Body of pancreas (tissue), 4 donors: ENCODE measurements at regions not wholly inside any gene's neighbourhood (a gene's known extent, or its start where the extent isn't known, plus 50 kb on each side); places are given as distances from the start of the nearest gene placed in this dataset.

Experiments
- CTCF ChIP-seq, 7 experiments: fragments of 450-650 bp in 4 of 7; fragments of 200-600 bp in 3 of 7; sonication (generic) in 3 of 7; IDR thresholded peaks; one replicate each; pipeline ENCODE4 v1.5.1; 2016 to 2019; ENCODE audit warnings: antibody characterized with exemption in 7 of 7
- POLR2A ChIP-seq, 3 donors: fragments of 450-650 bp; IDR thresholded peaks; one replicate each; pipeline ENCODE4 v1.6.1; 2016; ENCODE audit warnings: antibody characterized with exemption in 3 of 3, mild to moderate bottlenecking in 2 of 3

- no peak for TF ChIP-seq CTCF (IDR thresholded peaks at IDR 0.05)
- TF ChIP-seq POLR2A (IDR thresholded peaks at IDR 0.05): no peak
Measured at GRCh38 chr11:69369945-69370344, 76.0 kb downstream of the MYEOV start.
